AML-193 (cell line): ENCODE measurements at regions not wholly inside any gene's neighbourhood (a gene's known extent, or its start where the extent isn't known, plus 50 kb on each side); places are given as distances from the start of the nearest gene placed in this dataset.

ENCODE experiments used
- DNase-seq, 2 experiments: peaks; one replicate each; lab custom pipeline; 2025; lab: John Stamatoyannopoulos, UW

- DNase-seq: no peak
Observed at GRCh38 chr11:104655066-104655465, 243.2 kb downstream of the CASP12 start.

- no peak for DNase-seq
Observed at GRCh38 chr11:104654181-104654813, 244.0 kb downstream of the CASP12 start.

- peak; percentile 30 to 34 for DNase-seq
Observed at GRCh38 chr11:104653407-104653806, 244.9 kb downstream of the CASP12 start.

- no peak for DNase-seq
Observed at GRCh38 chr11:104652996-104653395, 245.3 kb downstream of the CASP12 start.

GRCh38 chr11:104650234-104650633 lies 248.0 kb downstream of the CASP12 start:
- DNase-seq: no peak

- no peak for DNase-seq
Observed at GRCh38 chr11:104649002-104649401, 249.3 kb downstream of the CASP12 start.

GRCh38 chr11:104645261-104646222 lies 252.7 kb downstream of the CASP12 start:
- DNase-seq: no peak

- DNase-seq: no peak
Observed at GRCh38 chr11:104637662-104638170, 260.5 kb downstream of the CASP12 start.

GRCh38 chr11:104633226-104633625 lies 265.0 kb downstream of the CASP12 start:
- no peak for DNase-seq

GRCh38 chr11:104630352-104630751 lies 267.9 kb downstream of the CASP12 start:
- DNase-seq: no peak

GRCh38 chr11:104625246-104625645 lies 273.0 kb downstream of the CASP12 start:
- DNase-seq: no peak

GRCh38 chr11:104624021-104624420 lies 274.2 kb downstream of the CASP12 start:
- DNase-seq: no peak

GRCh38 chr11:104623518-104623917 lies 274.7 kb downstream of the CASP12 start:
- no peak for DNase-seq

- no peak for DNase-seq
Observed at GRCh38 chr11:104620991-104621390, 277.3 kb downstream of the CASP12 start.

GRCh38 chr11:104619751-104620150 lies 278.5 kb downstream of the CASP12 start:
- no peak for DNase-seq

- DNase-seq: no peak
Observed at GRCh38 chr11:104618954-104619353, 279.3 kb downstream of the CASP12 start.

GRCh38 chr11:104614961-104615360 lies 283.3 kb downstream of the CASP12 start:
- DNase-seq: no peak

GRCh38 chr11:104614117-104614680 lies 284.1 kb downstream of the CASP12 start:
- no peak for DNase-seq

GRCh38 chr11:104610635-104611034 lies 287.6 kb downstream of the CASP12 start:
- no peak for DNase-seq

GRCh38 chr11:104609311-104610085 lies 288.8 kb downstream of the CASP12 start:
- peak; percentile 63 to 73 for DNase-seq

GRCh38 chr11:104602643-104603042 lies 295.6 kb downstream of the CASP12 start:
- DNase-seq: no peak
